B cell (primary cell): ENCODE measurements at regions not wholly inside any gene's neighbourhood (a gene's known extent, or its start where the extent isn't known, plus 50 kb on each side); places are given as distances from the start of the nearest gene placed in this dataset.

ENCODE experiments used
- ATAC-seq: fragments of 200-7000 bp; cut with Tn5 transposase; one replicate; pipeline ENCODE4 v1.10.0; 2021; ENCODE audit warnings: low read depth, mild to moderate bottlenecking, moderate number of reproducible peaks, moderate library complexity
- CTCF ChIA-PET: fragments of 350-600 bp; sonication (Branson Sonifier 250); formaldehyde crosslinking; loops from one replicate; lab custom pipeline; 2021; ENCODE audit warnings: antibody characterized with exemption, inconsistent platforms; lab: Charles Lee
- POLR2A ChIA-PET: fragments of 350-600 bp; sonication (Branson Sonifier 250); formaldehyde crosslinking; loops from one replicate; lab custom pipeline; 2021; ENCODE audit warnings: antibody characterized with exemption; lab: Charles Lee
- DNase-seq: peaks from one replicate; pipeline ENCODE4 v3.0.0; 2013
- H2AFZ ChIP-seq: 2 replicates; pipeline ENCODE4 v1.6.1; 2012; ENCODE audit warnings: mild to moderate bottlenecking, low read depth, low read length; ENCODE audit not compliant: insufficient read depth, poor library complexity, severe bottlenecking
- H3K27ac ChIP-seq, 2 donors: 1 replicate in 1 of 2; 2 replicates in 1 of 2; pipeline ENCODE4 v1.5.1; 2012 to 2013; ENCODE audit warnings: low read length in 2 of 2, mild to moderate bottlenecking in 2 of 2, moderate library complexity in 1 of 2
- H3K27me3 ChIP-seq, 4 experiments: fragments of 200-600 bp in 1 of 4; sonication (generic) in 1 of 4; replicated peaks in 1 of 4; 1 replicate in 2 of 4; 2 replicates in 2 of 4; pipeline versions ENCODE4 v1.6.1 to v1.7.0; 2013 to 2016; ENCODE audit warnings: low read length in 3 of 4, mild to moderate bottlenecking in 2 of 4, mixed read lengths in 1 of 4, moderate library complexity in 1 of 4; ENCODE audit not compliant: insufficient read depth in 4 of 4, control insufficient read depth in 3 of 4; ENCODE audit errors: control extremely low read depth in 1 of 4
- H3K36me3 ChIP-seq, 2 experiments: replicated peaks in 1 of 2; 1 replicate in 1 of 2; 2 replicates in 1 of 2; pipeline versions ENCODE4 v1.6.1 to v1.7.1; 2013; ENCODE audit warnings: low read length in 1 of 2; ENCODE audit not compliant: insufficient read depth in 2 of 2, control insufficient read depth in 1 of 2; ENCODE audit errors: control extremely low read depth in 1 of 2, extremely low read depth in 1 of 2
- H3K4me1 ChIP-seq, 2 donors: fragments of 200-600 bp in 1 of 2; sonication (generic) in 1 of 2; 1 replicate in 1 of 2; 2 replicates in 1 of 2; pipeline versions ENCODE4 v1.5.1 to v1.6.1; 2013 to 2017; ENCODE audit warnings: low read length in 2 of 2; ENCODE audit not compliant: control insufficient read depth in 2 of 2, insufficient read depth in 2 of 2
- H3K4me2 ChIP-seq: replicated peaks from 2 replicates; pipeline ENCODE3; 2012; ENCODE audit warnings: mild to moderate bottlenecking, low read depth, low read length; ENCODE audit not compliant: poor library complexity, severe bottlenecking
- H3K4me3 ChIP-seq, 5 experiments: fragments of 200-600 bp in 1 of 5; sonication (generic) in 1 of 5; 1 replicate in 3 of 5; 2 replicates in 2 of 5; pipeline versions ENCODE4 v1.5.1 to v1.7.0; 2011 to 2016; ENCODE audit warnings: low read length in 4 of 5, mild to moderate bottlenecking in 4 of 5, low read depth in 2 of 5, control low read depth in 1 of 5, moderate library complexity in 1 of 5; ENCODE audit not compliant: insufficient read depth in 1 of 5; ENCODE audit errors: control extremely low read depth in 1 of 5, extremely low read depth in 1 of 5
- H3K79me2 ChIP-seq: fragments of 200-600 bp; sonication (generic); one replicate; pipeline ENCODE4 v1.6.0; 2016; ENCODE audit warnings: low read length; ENCODE audit not compliant: control insufficient read depth, insufficient read depth
- H3K9ac ChIP-seq: fragments of 200-600 bp; sonication (generic); 2 replicates; pipeline ENCODE4 v1.6.1; 2017; ENCODE audit warnings: mild to moderate bottlenecking, low read length, moderate library complexity
- H3K9me3 ChIP-seq, 3 donors: one replicate each; pipeline versions ENCODE4 v1.6.1 to v1.7.1; 2013; ENCODE audit warnings: low read length in 2 of 3; ENCODE audit not compliant: control insufficient read depth in 2 of 3, insufficient read depth in 1 of 3; ENCODE audit errors: control extremely low read depth in 1 of 3
- H4K20me1 ChIP-seq: 2 replicates; pipeline ENCODE4 v1.6.0; 2012; ENCODE audit warnings: mild to moderate bottlenecking, low read length; ENCODE audit not compliant: insufficient read depth, control insufficient read depth, poor library complexity, severe bottlenecking
- H3K27ac Mint-ChIP-seq: one replicate; pipeline ENCODE4 v1.8.0; 2021; ENCODE audit warnings: mixed read lengths
- H3K27me3 Mint-ChIP-seq: one replicate; pipeline ENCODE4 v1.8.0; 2021; ENCODE audit warnings: mixed read lengths
- H3K4me1 Mint-ChIP-seq: one replicate; pipeline ENCODE4 v1.8.0; 2021; ENCODE audit warnings: mixed read lengths
- H3K4me3 Mint-ChIP-seq: one replicate; pipeline ENCODE4 v1.8.0; 2021; ENCODE audit warnings: mixed read lengths
- H3K9me3 Mint-ChIP-seq: one replicate; pipeline ENCODE4 v1.8.0; 2022; ENCODE audit warnings: mixed read lengths; ENCODE audit not compliant: insufficient read depth
- CTCF ChIP-seq: fragments of 200-600 bp; IDR thresholded peaks from one replicate; pipeline ENCODE4 v1.8.0; 2022; ENCODE audit warnings: antibody characterized with exemption, mild to moderate bottlenecking
- EZH2 ChIP-seq: IDR thresholded peaks from 2 replicates; pipeline ENCODE4 v1.6.1; 2012; ENCODE audit warnings: borderline replicate concordance, low read depth, mild to moderate bottlenecking, moderate library complexity, low read length; ENCODE audit not compliant: insufficient read depth, poor library complexity, severe bottlenecking
- WGBS: methylation state at CpG from one replicate; pipeline ENCODE4 v1.1.5; 2013; ENCODE audit warnings: missing lambda C conversion rate; ENCODE audit not compliant: insufficient coverage; 5-methylcytosine and 5-hydroxymethylcytosine counted together
- intact Hi-C: fragments of 100-400 bp; cut with micrococcal nuclease; formaldehyde crosslinking; loops from one replicate; pipeline ENCODE4 v1.10.0; 2022

DNA sequence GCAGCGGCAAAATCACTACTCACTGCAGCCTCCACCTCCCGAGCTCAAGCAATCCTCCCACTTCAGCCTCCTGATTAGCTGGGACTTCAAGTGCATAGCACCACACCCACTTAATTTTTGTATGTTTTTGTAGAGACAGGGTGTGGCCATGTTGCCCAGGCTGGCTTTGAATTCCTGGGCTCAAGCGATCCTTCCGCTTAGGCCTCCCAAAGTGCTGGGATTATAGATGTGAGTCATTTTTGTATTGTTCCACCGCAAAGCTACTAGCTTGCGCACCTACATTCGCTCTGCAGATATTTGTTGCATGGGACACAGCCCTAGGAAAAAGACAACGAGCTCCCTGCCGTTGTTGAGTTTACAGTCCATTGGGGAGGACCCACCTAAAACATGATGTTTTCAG lies 173.5 kb upstream of the AGAP1 start:
- Mint-ChIP-seq H3K4me1 (no peaks in the 10 kb centered on the region), H3K9me3 (no peaks in the 10 kb centered on the region), H3K4me3 (no peak overlapping the region), H3K27me3 (peaks cover 7% of the 10 kb centered on the region), H3K27ac (no peak overlapping the region)
- no peak overlapping the region for H3K9ac ChIP-seq
- H3K79me2 ChIP-seq = no peaks in the 10 kb centered on the region
- H3K27ac ChIP-seq = no peak overlapping the region
- intact Hi-C loops = no loop called here
- H3K4me2 ChIP-seq = no peak overlapping the region
- no peak overlapping the region for H2AFZ ChIP-seq
- CTCF ChIA-PET = no interaction called here
- no peak for TF ChIP-seq CTCF
- H3K36me3 ChIP-seq = no peaks in the 10 kb centered on the region
- no peaks in the 10 kb centered on the region for H3K4me1 ChIP-seq
- ATAC-seq (no peak), DNase-seq (no peak)
- no peaks in the 10 kb centered on the region for H3K27me3 ChIP-seq
- H3K4me3 ChIP-seq = no peak overlapping the region
- 100% methylated on average over 6 of the region's 9 CpGs for WGBS
- H3K9me3 ChIP-seq = no peaks in the 10 kb centered on the region
- H4K20me1 ChIP-seq = no peaks in the 10 kb centered on the region
- POLR2A ChIA-PET = no interaction called here

- DNase-seq = no peak
- Histone ChIP-seq H3K27ac (no peak overlapping the region), H3K79me2 (no peaks in the 10 kb centered on the region), H3K36me3 (no peaks in the 10 kb centered on the region), H3K4me2 (no peak overlapping the region), H4K20me1 (no peaks in the 10 kb centered on the region), H3K27me3 (no peaks in the 10 kb centered on the region), H3K9me3 (no peaks in the 10 kb centered on the region), H3K4me1 (no peaks in the 10 kb centered on the region), H3K4me3 (no peak overlapping the region), H3K9ac (no peak overlapping the region), H2AFZ (no peak overlapping the region)
- CTCF ChIA-PET = no interaction called here
- POLR2A ChIA-PET = no interaction called here
- WGBS = 45% methylated on average over 6 of the region's 9 CpGs
- no peak for TF ChIP-seq CTCF
- TF ChIP-seq EZH2 = no peak
- ATAC-seq = no peak
- H3K4me3 Mint-ChIP-seq = no peak overlapping the region
- intact Hi-C loops = no loop called here
- H3K27ac Mint-ChIP-seq = no peak overlapping the region
- H3K27me3 Mint-ChIP-seq = peaks cover 9% of the 10 kb centered on the region
- H3K9me3 Mint-ChIP-seq = no peaks in the 10 kb centered on the region
- H3K4me1 Mint-ChIP-seq = no peaks in the 10 kb centered on the region
These were observed 169.5 kb upstream of the AGAP1 start for GRCh38 chr2:235324324-235324723.
